Activated CD4-positive, CD25-positive, alpha-beta regulatory T cell (primary cell): ENCODE measurements at regions not wholly inside any gene's neighbourhood (a gene's known extent, or its start where the extent isn't known, plus 50 kb on each side); places are given as distances from the start of the nearest gene placed in this dataset.
"Not testable (repeated sequence)": the region's sequence is repeated elsewhere in the genome, so short reads cannot be mapped to it uniquely, and the experiment has no call there.

Experiments
- DNase-seq, 4 experiments: peaks; one replicate each; lab custom pipeline; 2025; lab: John Stamatoyannopoulos, UW

DNA sequence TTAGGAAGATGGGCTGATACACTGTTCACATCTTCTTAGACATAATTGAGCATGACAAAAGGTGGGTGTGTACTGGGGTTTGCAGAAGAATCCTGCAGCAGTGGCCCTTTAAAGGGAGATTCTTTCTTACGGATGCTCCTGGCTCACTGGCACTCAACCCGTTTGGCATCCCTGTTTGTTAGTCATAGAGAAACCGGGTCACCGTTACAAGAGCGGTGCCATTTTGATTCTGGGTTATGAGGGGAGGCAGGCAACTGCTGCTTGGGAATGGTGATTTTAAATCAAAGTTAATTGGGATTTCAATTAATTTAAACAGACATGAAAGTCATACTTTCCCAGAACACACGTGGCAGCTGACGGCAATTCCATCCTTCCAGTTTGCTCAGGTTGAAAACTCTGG, 245.8 kb downstream of the AACS start:
- DNase-seq = no peak

DNA sequence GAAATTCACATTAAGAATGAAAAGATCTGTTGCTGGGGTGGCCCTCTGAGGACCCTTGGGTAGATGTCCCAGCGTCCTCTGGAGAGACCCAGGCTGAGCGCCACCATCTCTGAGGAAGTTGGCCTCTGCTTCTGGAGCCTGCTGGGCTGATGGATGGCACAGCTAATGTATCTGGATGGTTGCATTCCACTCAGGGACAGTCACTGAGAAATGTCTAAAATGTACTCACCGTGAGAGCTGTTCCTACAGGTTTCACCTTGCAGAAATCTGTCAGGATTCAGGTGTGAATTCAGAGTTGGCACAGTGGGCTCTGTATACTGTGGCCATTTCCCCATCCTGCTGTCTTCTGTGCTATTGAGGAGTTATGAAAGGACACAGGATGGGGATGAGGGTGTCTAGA, 247.2 kb downstream of the AACS start:
- no peak for DNase-seq

DNA sequence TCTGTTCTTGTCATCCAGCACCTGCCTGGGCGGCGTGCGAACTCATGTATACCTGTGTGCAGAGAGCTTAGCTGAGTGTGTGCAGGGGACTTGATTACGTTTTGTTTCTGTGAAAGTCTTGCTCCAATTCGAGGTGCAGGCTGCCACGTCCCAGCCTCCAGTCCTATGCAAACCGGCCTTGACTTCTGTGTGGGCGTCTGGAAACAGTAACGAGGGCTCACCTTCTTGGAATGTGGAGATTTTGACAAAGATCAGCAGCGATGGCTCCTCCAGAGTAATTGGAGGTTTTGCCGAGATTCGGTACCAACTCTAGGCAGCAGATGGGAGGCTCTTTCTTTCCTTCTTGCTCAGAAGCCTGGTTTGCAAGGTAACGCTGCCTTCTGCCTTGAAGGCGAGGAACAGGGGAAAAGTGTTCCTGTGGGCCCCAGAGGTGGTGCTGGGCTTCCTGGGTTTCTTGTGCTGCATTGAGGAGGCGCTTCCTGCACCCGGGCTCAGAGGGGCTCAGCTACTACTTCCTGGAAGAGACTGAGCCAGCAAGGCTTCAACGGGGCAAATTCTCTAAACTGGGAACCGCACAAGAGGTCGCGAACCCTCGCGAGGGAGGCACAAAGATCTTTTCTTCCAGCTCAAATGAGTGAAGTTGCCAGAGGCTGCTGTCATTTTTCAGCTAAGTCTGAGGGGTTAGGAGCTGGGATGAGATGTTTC, 249.0 kb downstream of the AACS start:
- DNase-seq = no peak

DNA sequence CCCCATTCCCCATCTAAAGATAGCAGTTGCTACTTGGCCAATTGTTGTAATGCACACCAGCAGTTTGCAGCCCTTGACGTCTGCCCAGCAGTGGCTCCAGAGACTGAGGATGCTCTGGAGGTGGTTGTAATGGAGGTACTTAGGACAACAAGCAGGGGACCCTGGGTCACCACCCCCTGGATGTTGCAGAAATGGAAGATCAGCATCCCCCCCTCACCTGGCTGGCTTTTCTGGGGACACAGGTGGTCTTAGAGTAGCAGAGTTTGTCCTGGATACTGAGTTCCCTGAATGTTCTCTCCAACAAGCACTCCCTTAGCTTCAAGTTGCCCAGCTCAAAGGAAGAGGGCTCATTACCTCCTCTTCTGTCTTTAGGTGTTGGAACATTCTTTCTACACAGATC, 250.5 kb downstream of the AACS start:
- DNase-seq = no peak

DNA sequence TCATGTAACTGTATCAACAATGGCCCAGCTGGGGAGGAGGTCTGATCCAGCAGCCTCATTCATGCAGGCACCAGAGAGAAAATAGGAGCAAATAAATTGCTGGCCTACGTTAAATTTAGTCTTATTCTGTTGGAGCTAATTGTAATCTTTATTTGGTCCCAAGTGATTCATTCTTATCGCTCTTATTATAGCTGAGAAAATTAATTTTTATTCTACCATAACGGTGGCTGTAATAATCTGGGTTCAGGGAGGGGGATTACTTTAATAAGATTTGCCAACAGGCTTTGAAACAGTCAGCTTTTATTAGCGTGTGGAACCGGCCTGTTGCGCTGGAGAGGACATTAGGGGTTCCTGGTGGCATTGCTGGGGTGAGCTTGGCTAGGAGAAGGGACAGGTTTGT, 254.9 kb downstream of the AACS start:
- no peak for DNase-seq

DNA sequence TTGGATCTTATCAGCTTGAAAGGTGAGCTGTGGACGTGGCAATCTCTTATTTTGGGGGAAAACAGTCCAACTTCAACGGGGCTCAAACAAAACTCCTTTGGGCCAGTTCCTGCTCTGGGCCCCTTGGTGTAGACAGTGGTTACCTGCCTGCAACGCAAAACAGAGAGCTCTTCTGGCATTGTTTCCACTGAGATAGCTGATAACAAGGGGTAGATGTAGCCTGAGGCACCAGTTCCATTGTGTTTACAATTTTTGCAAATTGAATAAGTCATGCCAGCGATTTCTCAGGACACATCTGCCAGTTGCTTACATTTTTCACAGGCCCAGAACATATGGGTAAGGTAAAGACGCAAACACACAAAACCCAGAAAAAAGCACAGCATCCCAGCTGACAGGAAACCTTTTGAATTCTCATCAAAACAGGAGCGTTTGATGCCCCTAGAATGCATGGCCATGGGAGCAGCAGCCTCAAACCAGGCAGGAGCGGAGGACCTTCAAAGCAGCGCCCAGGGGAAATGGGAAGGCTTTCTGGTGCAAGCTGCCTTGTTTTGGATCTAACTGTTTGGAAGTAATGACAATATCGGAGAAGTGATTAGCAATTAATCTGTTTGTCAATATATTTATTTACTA, 259.7 kb downstream of the AACS start:
- no peak for DNase-seq

DNA sequence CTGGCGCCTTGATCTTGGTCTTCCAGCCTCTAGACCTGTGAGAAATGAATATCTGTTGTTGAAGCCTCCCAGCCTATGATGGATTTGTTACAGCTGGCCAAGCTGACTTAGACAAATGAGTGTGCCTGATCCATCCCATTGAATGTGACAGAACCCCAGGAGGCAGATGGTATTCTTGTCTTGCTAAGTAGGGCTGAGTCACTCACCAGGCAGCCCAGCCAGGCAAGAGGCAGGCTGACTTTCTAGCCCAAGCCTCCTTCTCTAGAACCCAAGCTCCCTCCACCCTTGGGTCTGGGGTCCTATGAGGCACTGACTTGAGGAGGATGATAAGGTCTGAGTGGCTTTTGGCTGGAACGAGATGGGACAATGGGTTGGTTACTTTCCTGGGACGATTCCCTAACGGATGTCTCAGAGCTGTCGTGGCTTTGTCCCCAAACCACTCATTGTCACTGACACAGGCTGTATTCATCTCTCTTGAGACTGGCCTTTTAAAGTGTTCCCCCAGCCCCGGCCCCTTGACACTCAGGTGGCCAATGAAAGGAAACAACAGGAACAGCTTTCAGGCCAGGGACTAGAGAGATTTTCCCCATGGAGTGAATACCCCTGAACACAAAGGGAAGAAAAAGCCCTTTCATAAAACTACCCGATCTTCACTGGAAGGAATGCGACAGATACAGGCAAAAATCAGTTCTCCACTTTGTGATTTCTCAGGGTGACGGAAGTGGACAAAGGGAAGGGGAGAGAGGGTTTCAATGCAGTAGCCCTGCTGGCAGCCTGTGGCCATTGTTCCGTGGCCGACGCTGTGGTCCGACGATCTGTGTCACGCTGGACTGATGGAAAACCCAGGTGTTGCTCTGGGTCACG, 264.2 kb downstream of the AACS start:
- no peak for DNase-seq

DNA sequence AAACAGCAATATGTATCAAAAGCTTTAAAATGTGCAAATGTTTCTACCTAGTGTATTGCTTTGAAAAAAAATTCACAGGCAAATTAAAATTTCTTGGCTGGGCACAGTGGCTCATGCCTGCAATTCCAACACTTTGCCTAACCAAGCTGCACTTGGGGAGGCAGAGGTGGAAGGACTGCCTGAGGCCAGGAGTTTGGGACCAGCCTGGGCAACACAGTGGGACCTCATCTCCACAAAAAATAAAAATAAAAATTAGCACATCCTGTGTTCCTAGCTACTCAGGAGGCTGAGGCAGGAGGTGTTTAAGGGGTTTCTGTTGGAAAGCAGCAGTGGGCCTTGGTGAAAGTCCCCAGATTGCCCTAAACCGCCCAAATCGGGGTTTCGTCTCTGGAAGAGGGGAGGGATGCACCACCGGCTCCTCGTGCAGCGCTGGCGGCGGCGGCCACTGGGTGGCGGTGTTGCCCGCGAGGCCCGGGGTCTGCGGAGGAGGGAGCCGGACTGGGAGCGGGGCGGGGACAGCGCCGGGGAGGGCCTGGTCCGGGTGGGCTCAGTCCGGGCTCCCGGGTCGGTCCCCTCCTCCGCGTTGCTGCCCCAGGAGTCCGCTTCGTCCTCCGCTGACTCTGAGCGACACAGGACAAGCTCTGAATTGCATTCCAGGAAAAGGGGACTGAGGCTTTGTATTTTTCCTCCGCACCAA, 265.6 kb downstream of the AACS start:
- peak in 2 of 4 experiments; percentile 2 to 5 for DNase-seq

DNA sequence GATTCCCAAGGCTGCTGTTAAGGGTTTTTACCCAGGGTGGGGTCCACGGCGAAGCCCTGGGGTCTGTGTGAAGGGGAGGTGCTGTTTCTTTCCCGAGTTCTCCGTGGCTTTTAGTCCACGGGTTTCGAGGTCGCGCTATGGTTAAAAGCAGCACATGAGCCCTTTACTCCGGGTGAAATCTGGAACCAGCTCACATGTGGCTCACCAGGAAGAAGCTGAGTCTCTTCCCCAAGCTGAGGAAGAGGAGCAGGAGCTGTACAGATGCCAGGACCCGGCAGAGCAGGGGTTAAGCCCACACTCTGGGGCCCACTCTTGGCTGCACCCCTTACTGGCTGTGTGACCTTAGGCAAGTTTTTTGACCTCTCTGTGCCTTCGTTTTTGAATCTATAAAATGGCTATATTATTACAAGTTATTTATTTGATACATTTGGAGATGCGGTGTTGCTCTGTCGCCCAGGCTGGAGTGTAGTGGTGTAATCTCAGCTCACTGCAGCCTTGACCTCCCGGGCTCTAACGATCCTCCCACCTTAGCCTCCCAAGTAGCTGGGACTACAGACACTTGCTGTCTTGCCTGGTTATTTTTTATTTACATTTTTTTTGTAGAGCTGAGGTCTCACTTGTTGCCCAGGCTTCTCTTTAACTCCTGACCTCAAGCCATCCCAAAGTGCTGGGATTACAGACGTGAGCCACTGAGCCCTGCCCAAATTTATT, 266.3 kb downstream of the AACS start:
- DNase-seq = no peak

DNA sequence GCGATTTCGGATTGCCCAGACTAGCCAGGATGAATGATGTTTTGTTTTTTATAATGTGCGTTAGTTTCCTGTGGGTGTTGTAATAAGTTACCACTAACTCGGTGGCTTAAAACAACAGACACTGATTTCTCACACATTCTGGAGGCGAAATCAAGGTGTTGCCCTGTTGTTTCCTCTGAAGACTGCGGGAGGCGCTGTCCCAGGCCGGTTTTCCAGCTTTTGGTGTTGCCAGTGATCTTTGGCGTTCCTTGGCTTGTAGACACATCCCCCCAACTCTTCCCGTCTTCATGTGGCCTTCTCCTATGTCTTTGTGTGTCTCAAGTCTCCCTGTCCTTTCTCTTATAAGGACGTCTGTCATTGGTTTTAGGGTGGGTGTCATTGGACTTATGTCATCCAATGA, 267.7 kb downstream of the AACS start:
- no peak for DNase-seq

DNA sequence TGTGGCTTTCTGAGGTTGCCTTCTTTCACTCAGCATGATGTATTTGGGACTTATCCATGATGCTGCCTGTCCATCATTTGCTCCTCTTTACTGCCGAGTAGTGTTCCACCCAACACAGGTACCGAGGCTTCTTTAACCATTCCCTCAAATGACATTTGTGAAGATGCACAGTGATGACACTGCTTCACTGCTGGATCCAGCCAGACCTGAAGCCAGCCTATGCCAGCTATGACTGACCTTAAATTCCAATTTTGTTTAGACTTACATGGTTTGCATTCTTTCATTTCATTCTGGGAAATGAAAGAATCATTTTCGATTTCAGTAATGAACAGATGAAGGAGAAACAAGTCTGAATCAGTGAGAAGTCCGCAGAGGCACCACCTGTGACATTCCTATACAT, 271.0 kb downstream of the AACS start:
- no peak for DNase-seq

DNA sequence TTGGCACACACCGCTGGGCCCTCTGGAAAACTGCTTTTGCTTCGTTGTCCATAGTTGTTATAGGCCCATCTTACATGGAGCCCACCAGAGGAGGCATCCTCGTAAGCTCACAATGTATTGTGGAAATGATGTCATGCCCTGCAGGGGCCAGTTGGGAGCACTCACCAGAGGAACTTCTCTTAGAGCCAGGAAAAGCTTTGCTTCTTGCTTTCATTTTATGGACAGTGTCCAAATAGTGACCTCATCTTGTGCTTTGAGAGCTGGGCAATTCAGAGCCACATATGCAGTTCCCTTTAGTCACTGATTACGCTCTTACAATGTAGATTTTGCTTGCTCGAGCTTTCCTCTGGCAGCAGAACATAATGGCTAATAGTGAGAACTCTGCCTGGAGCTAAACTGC, 275.6 kb downstream of the AACS start:
- DNase-seq = no peak

DNA sequence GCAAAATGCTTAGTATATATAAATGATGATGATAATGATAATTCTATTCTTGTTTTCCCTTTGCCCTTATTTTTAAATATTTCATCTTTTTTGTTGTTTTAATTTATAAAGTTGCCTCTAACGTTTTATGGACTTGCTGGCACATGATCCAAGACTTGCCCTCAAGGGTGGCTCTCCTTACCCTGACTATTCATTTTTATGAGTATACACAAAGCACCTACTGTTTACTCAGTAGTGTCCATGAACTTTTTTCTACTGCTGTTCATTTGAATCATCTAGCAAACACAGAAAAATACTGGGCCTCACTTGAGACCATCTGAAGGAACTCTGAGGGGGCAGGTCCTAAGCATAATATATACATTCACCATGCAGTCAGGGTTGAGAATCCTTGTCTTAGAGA, 276.2 kb downstream of the AACS start:
- DNase-seq = no peak

DNA sequence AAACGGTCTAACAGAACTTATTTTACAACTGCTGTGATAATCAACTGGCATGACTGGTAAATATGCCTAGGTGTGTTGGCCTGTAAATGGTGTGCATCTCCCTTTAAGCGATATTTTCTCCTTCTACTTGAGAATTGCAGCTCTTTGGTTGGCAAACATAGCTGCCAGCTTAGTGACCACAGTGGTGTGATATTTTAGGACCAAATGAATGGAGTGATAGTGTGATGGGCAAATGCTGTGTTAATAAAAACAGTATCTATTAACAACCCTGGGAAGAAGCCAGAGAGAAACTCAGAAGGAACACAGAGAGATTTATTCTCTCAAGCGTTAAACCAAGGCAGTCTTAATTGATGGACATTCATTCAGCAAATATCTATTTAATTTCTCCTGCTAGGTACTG, 278.4 kb downstream of the AACS start:
- no peak for DNase-seq

DNA sequence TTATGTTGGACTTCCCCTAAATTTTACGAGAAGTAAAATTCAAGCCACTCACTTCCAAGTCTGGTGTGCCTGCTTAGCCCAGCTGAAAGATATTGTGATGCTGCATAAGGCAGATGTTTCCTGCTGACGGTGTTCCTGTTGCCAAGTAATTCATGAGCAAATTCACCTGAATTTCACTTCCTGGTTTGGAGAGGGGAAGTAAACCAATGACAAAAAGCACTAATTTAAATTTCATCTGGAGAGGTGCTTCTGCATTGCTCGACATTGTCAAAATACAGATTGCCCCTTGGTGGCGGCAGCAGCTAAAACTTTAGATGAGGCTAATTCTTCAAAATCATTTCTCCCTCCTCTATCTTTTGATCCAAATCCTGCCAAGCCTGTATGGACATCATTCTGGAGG, 281.1 kb downstream of the AACS start:
- no peak for DNase-seq

DNA sequence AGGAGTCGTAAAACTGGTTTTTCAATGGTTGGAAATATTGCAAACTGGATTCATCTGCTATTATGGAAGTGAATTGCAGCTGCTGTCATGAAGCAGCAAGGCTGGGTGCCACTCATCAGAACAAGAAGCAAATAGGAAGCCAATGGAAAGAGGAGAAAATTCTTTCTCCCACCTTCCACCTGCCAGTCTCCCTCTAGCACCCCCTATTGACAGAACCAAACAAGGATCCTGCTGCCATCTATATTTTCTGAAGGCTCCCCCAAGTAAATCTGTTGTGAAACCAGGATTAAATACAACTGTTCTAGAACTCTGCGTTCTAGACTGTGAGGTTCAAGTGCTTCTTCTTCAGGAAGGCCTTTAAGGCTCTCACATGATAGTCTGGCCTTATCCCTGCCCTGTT, 286.6 kb downstream of the AACS start:
- no peak for DNase-seq

DNA sequence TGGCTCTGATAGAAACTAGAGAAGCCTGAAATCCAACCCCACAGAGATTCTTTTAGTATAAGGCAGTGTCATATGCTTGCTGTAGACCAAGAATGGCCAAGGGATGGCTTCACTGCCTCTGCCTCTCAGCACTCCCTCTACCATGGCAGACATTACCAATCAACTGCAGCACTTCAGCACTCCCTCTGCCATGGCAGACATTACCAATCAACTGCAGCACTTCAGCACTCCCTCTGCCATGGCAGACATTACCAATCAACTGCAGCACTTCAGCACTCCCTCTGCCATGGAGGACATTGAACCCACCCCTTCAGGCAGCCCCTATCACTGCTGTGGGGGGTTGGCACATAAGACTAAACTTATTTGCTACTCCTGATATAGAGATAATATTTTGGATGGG, 287.8 kb downstream of the AACS start:
- not testable (repeated sequence) for DNase-seq

DNA sequence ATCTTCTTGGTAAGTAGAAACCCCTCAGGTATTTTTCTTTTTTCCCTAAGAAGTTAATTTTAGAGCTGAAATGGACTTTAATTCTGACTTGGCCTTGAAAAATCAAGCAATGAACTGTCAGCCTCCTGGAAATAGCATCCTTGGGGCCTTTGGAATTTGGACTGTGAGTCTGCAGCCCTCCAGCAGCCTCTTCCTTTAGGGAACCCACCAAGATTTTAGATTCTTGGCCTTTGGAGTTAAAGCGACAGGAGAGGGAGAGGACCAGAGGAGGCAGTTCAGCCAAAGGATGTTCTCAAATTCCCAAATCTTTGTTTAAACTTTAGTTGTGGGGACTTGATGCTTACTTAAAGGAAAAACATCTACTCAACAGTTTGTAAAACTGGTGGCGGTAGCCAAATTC, 288.6 kb downstream of the AACS start:
- DNase-seq = no peak

DNA sequence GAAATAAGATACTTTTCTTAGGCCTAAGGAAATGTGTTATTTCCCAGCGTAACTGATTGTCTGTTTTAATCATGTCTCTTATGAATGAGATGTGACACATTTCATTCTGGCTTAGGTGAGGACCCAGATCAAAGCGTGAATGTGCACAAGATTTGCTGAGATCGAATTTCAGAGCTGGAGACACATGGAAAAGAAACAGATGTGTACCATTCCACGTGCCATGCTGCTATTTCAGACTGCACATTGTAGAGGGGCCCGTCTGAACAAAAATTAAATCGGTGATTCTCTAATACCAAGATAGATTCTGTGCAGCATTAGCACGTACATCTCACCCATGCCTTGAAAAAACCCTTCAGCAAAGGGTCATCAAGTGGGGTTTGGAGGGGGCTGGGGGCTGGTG, 290.4 kb downstream of the AACS start:
- DNase-seq = no peak

DNA sequence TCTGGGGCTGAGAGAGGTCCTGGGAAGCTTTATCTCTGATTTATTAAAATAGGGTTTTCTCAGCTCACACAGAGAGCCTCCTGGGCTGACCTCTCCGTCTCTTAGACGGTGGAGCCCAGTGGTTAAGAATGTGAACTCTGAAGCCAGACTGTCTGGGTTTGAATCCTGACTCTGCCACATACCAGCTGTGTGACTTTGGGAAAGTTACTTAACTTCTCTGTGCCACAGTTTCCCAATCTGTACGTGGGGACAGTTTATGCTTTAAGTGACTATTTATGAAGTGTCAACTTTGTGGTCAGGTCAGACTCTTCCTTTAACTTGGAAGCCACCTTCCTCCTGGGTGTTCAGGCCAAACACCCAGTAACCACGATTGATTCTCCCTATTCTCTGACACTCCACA, 290.9 kb downstream of the AACS start:
- no peak for DNase-seq

DNA sequence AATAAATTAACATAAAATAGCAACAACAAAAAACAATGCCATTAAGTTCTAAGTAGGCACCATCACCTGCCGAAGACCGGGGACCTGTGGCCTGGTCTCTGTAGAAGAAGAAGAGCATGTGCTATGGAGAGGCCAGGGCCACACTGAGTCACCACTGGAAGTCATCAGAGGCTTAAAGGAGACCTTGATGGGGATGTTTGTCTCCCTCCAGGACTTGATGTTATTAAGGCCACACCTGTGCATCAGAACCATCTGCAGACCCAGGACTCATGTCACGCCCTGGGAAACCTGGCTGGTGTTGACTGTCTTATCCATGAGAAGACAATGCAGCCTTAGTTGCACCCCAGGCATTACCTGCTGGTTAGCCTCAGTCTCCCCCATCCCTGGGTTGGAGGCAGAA, 292.3 kb downstream of the AACS start:
- no peak for DNase-seq

DNA sequence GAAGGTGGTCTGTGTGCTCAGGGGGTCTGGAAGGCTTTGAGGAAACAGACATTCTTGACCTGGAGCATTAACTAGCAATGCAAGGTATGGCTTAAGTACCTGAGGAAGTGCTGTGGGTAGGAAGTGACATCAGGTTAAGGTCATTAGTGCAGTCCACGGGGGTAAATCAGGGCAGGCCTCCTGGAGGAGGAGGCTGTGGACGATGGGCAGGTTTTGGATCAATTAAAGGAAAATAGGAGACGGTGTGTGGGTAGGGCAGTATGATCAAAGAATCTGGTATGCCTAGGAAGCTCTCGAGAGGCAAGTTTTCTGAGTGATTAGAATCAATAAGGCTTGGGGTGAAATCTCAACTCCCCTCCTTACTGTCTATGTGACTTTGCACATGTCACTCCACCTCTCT, 295.3 kb downstream of the AACS start:
- DNase-seq = no peak
